GM12891 (cell line): ENCODE measurements at regions not wholly inside any gene's neighbourhood (a gene's known extent, or its start where the extent isn't known, plus 50 kb on each side); places are given as distances from the start of the nearest gene placed in this dataset.

Experiments used
- POLR2A ChIP-seq: IDR thresholded peaks from 2 replicates; pipeline ENCODE4 v1.6.1; 2011; ENCODE audit warnings: low read depth, low read length, control low read depth
- POLR2AphosphoS5 ChIP-seq: IDR thresholded peaks from 2 replicates; pipeline ENCODE4 v1.6.1; 2011; ENCODE audit warnings: low read depth, low read length, control low read depth
- POU2F2 ChIP-seq: IDR thresholded peaks from 2 replicates; pipeline ENCODE4 v1.6.1; 2011; ENCODE audit warnings: low read depth, mild to moderate bottlenecking, control low read depth, low read length, moderate library complexity
- TAF1 ChIP-seq: IDR thresholded peaks from 2 replicates; pipeline ENCODE4 v1.6.1; 2011; ENCODE audit warnings: low read depth, low read length, control low read depth

- no peak for TF ChIP-seq POLR2A
- TF ChIP-seq TAF1 = no peak
- no peak for TF ChIP-seq POU2F2
- TF ChIP-seq POLR2AphosphoS5 = no peak
Measured at GRCh38 chr2:18649502-18650135, 60.2 kb upstream of the NT5C1B start.
